ENCODE measurements at regions not wholly inside any gene's neighbourhood (a gene's known extent, or its start where the extent isn't known, plus 50 kb on each side); places are given as distances from the start of the nearest gene placed in this dataset.

- TF ChIP-seq CTCF (IDR thresholded peaks at IDR 0.05) = no peak
Measured at GRCh38 chr7:68485253-68485917, 1112.9 kb upstream of the AUTS2 start.

GRCh38 chr7:68488341-68489060 is 1109.8 kb upstream of the AUTS2 start:
- TF ChIP-seq CTCF (IDR thresholded peaks at IDR 0.05) = no peak

- TF ChIP-seq CTCF (IDR thresholded peaks at IDR 0.05) = no peak
Measured at GRCh38 chr7:68491523-68492358, 1106.5 kb upstream of the AUTS2 start.

- no peak for TF ChIP-seq CTCF (IDR thresholded peaks at IDR 0.05)
Measured at GRCh38 chr7:68492359-68492690, 1106.0 kb upstream of the AUTS2 start.

GRCh38 chr7:68503400-68503799 is 1094.9 kb upstream of the AUTS2 start:
- no peak for TF ChIP-seq CTCF (IDR thresholded peaks at IDR 0.05)

- TF ChIP-seq CTCF (IDR thresholded peaks at IDR 0.05) = no peak
Measured at GRCh38 chr7:68504716-68505115, 1093.6 kb upstream of the AUTS2 start.

- TF ChIP-seq CTCF (IDR thresholded peaks at IDR 0.05) = no peak
Measured at GRCh38 chr7:68505721-68506120, 1092.6 kb upstream of the AUTS2 start.
